K562 (cell line): ENCODE measurements at regions not wholly inside any gene's neighbourhood (a gene's known extent, or its start where the extent isn't known, plus 50 kb on each side); places are given as distances from the start of the nearest gene placed in this dataset.

ENCODE experiments used
- FIP1L1 ChIP-seq: fragments of 200-400 bp; formaldehyde crosslinking; IDR thresholded peaks from 2 replicates; pipeline ENCODE4 v1.6.1; 2018; ENCODE audit warnings: mild to moderate bottlenecking, low read depth, low read length; ENCODE audit not compliant: poor library complexity, severe bottlenecking
- HOMEZ ChIP-seq: fragments of 250-450 bp; sonication (Bioruptor Pico); IDR thresholded peaks from 2 replicates; pipeline ENCODE4 v1.4.0; 2020; ENCODE audit warnings: mild to moderate bottlenecking, moderate library complexity
- JUN ChIP-seq, 2 experiments: sonication (generic) in 1 of 2; formaldehyde crosslinking in 1 of 2; IDR thresholded peaks; 2 replicates each; pipeline versions ENCODE4 v1.6.1 to v1.8.0; 2012 to 2022; ENCODE audit warnings: borderline replicate concordance in 2 of 2, mild to moderate bottlenecking in 2 of 2, improper control_type of control experiment in 1 of 2, low read depth in 1 of 2, low read length in 1 of 2, missing genetic modification reagents in 1 of 2
- KDM2B ChIP-seq: fragments of 250-450 bp; sonication (Bioruptor Pico); IDR thresholded peaks from 2 replicates; pipeline ENCODE4 v1.8.0; 2021; ENCODE audit warnings: mild to moderate bottlenecking, moderate library complexity
- NRF1 ChIP-seq, 2 experiments: fragments of 450-650 bp; IDR thresholded peaks in 1 of 2; conservative IDR thresholded peaks in 1 of 2; 2 replicates each; pipeline ENCODE4 v1.6.1; 2014; ENCODE audit warnings: mild to moderate bottlenecking in 2 of 2
- PHF21A ChIP-seq: fragments of 450-650 bp; IDR thresholded peaks from 2 replicates; pipeline ENCODE4 v1.6.1; 2017; ENCODE audit warnings: low read depth, borderline replicate concordance
- PTBP1 ChIP-seq: fragments of 200-400 bp; formaldehyde crosslinking; IDR thresholded peaks from 2 replicates; pipeline ENCODE4 v1.6.1; 2017; ENCODE audit warnings: low read depth, low read length
- REST ChIP-seq, 2 experiments: fragments of 450-650 bp; formaldehyde crosslinking in 1 of 2; IDR thresholded peaks; 2 replicates each; pipeline versions ENCODE4 v1.4.0 to v1.6.1; 2014 to 2020; ENCODE audit warnings: mild to moderate bottlenecking in 2 of 2, borderline replicate concordance in 1 of 2, low read depth in 1 of 2
- VEZF1 ChIP-seq: fragments of 200-800 bp; sonication (Bioruptor generic); IDR thresholded peaks from 2 replicates; pipeline ENCODE4 v1.6.1; 2017; ENCODE audit warnings: missing genetic modification characterization, missing compliant biosample characterization
- ZNF174 ChIP-seq: fragments of 250-450 bp; sonication (Bioruptor Pico); IDR thresholded peaks from 2 replicates; pipeline ENCODE4 v1.4.0; 2020; ENCODE audit warnings: mild to moderate bottlenecking

DNA sequence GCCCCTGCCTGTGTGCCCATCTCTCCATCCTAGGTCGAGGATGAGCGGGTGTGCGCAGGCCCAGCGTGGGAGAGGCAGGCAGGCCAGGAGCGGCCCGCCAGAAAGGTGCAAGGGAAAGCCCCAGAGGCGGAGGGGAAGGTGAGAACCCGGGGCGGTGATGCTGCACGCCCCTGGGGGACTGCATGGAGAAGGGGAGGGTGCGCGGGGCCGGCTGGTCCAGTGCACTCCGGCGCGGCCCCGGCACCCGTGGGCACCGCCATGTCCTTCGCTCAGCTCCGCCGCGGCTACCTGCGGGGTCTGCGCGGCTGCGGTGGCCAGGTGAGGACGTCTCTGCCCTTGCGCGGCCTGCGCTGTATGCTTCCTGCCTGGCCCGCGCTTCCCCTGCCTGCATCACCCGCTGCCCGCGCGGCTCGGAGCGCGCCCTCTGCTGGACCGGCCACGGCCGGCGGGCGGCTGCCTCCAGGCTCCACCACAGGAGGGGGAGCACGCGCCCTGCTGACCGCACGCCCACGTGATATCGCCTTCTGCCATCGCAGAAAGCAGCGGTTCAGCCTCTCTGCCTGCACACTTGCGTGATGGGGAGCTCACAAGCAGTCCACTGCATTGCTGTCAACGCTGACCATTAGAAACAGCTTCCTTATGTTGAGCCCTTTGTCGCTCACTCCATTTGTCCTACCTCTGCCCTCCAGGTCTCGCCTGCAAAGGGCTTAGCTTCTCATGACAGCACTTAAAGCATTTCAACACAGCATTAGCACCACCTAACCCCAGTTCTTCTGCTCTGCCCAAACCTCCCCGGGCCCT is 73.9 kb downstream of the CXCL12 start (continued):
- peak; percentile 90 for TF ChIP-seq VEZF1 (CRISPR knock-in tag)
- TF ChIP-seq PTBP1, result no peak
- peak; percentile 79 to 84 for TF ChIP-seq NRF1 (conservative IDR thresholded peaks at IDR 0.05 in 1 of 2, IDR thresholded peaks at IDR 0.05 in 1 of 2)
- TF ChIP-seq FIP1L1, result peak; percentile 82
- no peak for TF ChIP-seq HOMEZ (CRISPR knock-in tag)
- no peak for TF ChIP-seq PHF21A
- TF ChIP-seq JUN (IDR thresholded peaks at IDR 0.05; ENCODE audit: borderline replicate concordance, low read depth, low read length), result peak; percentile 55; the same call in 1 of the 2 replicates
- no peak for TF ChIP-seq JUN (CRISPR knock-in tag; IDR thresholded peaks at IDR 0.05; ENCODE audit: borderline replicate concordance)
- TF ChIP-seq KDM2B (CRISPR knock-in tag), result peak; percentile 78; the same call in 1 of the 2 replicates
- TF ChIP-seq ZNF174 (CRISPR knock-in tag), result no peak
- TF ChIP-seq REST (IDR thresholded peaks at IDR 0.05; ENCODE audit: borderline replicate concordance), result peak; percentile 95
- TF ChIP-seq REST (CRISPR knock-in tag; IDR thresholded peaks at IDR 0.05; ENCODE audit: low read depth), result no peak
